Karpas-422 (cell line): ENCODE measurements at regions not wholly inside any gene's neighbourhood (a gene's known extent, or its start where the extent isn't known, plus 50 kb on each side); places are given as distances from the start of the nearest gene placed in this dataset.
A peak's percentile ranks its signal among the peaks of the same experiment; 100 is the strongest.

Source experiments
- DNase-seq: peaks from one replicate; pipeline ENCODE4 v3.0.0-alpha.2; 2015
- H2AFZ ChIP-seq: fragments of 200-600 bp; sonication (generic); 2 replicates; pipeline ENCODE4 v1.6.1; 2014; ENCODE audit warnings: antibody characterized with exemption, low read length, mixed read lengths
- H3K27ac ChIP-seq: fragments of 200-600 bp; sonication (generic); 2 replicates; pipeline ENCODE4 v1.5.1; 2014; ENCODE audit warnings: mild to moderate bottlenecking, low read length, moderate library complexity
- H3K27me3 ChIP-seq: fragments of 200-600 bp; sonication (generic); 2 replicates; pipeline ENCODE4 v1.6.1; 2014; ENCODE audit warnings: low read length, mixed read lengths
- H3K36me3 ChIP-seq: fragments of 200-600 bp; sonication (generic); 2 replicates; pipeline ENCODE4 v1.6.1; 2014; ENCODE audit warnings: low read length, mixed read lengths; ENCODE audit not compliant: insufficient read depth
- H3K4me1 ChIP-seq: fragments of 200-600 bp; sonication (generic); 2 replicates; pipeline ENCODE4 v1.6.1; 2014; ENCODE audit warnings: mild to moderate bottlenecking, low read length, mixed read lengths
- H3K4me2 ChIP-seq: fragments of 200-600 bp; sonication (generic); 2 replicates; pipeline ENCODE4 v1.6.1; 2014; ENCODE audit warnings: low read length, low read depth, mild to moderate bottlenecking; ENCODE audit not compliant: poor library complexity, severe bottlenecking
- H3K4me3 ChIP-seq: fragments of 200-600 bp; sonication (generic); 2 replicates; pipeline ENCODE4 v1.5.1; 2014; ENCODE audit warnings: mild to moderate bottlenecking, antibody characterized with exemption, low read length, mixed read lengths
- H3K79me2 ChIP-seq: fragments of 200-600 bp; sonication (generic); 2 replicates; pipeline ENCODE4 v1.6.1; 2014; ENCODE audit warnings: mild to moderate bottlenecking, low read length, mixed read lengths
- H3K9ac ChIP-seq: fragments of 200-600 bp; sonication (generic); 2 replicates; pipeline ENCODE4 v1.6.0; 2014; ENCODE audit warnings: low read length
- H3K9me2 ChIP-seq: fragments of 200-600 bp; sonication (generic), shearing (Covaris generic); replicated peaks from 2 replicates; pipeline ENCODE4 v1.6.0; 2014; ENCODE audit warnings: mild to moderate bottlenecking, low read length, moderate library complexity; ENCODE audit not compliant: insufficient read depth
- H3K9me3 ChIP-seq: fragments of 300-700, 200-600 bp; sonication (generic); 2 replicates; pipeline ENCODE4 v1.6.1; 2014; ENCODE audit warnings: low read length, mixed read lengths
- H4K20me1 ChIP-seq: fragments of 200-600 bp; sonication (generic); 2 replicates; pipeline ENCODE4 v1.6.1; 2014; ENCODE audit warnings: mild to moderate bottlenecking, antibody characterized with exemption, low read length, low read depth; ENCODE audit not compliant: insufficient read depth

DNA sequence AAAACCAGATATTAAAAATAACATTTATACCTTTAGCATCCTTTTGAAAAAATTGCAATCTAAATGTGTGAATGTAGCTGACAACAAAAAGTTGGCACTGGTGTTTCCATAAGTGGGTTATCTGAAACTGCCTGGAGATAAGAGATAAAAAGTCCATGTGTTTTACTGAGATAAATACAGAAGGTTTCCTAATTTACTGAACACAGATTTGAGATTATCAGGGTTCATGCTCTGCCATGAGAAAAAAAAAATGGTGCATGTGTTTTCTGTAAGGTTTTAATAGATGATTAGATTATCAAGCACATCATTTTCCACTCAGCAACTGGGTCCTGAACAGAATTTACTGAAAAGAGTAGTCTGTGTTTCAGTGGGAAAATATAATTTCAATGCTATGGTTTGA is 326.2 kb upstream of the SLIT2 start:
- no peaks in the 10 kb centered on the region for H3K36me3 ChIP-seq
- no peaks in the 10 kb centered on the region for H4K20me1 ChIP-seq
- no peaks in the 10 kb centered on the region for H3K27me3 ChIP-seq
- H3K9me3 ChIP-seq: peaks cover 17% of the 10 kb centered on the region
- no peak overlapping the region for H3K4me2 ChIP-seq
- no peaks in the 10 kb centered on the region for H3K4me1 ChIP-seq
- DNase-seq: no peak
- no peak overlapping the region for H2AFZ ChIP-seq
- no peaks in the 10 kb centered on the region for H3K79me2 ChIP-seq
- H3K9ac ChIP-seq: no peak overlapping the region
- H3K9me2 ChIP-seq: no peaks in the 10 kb centered on the region
- no peak overlapping the region for H3K4me3 ChIP-seq
- no peak overlapping the region for H3K27ac ChIP-seq

GRCh38 chr4:19924761-19925160 is 326.9 kb upstream of the SLIT2 start:
- Histone ChIP-seq H3K36me3 (no peaks in the 10 kb centered on the region), H3K9me2 (no peaks in the 10 kb centered on the region), H3K9me3 (peaks cover 15% of the 10 kb centered on the region; the same call in 1 of the 2 replicates), H3K79me2 (no peaks in the 10 kb centered on the region), H3K27me3 (no peaks in the 10 kb centered on the region), H4K20me1 (no peaks in the 10 kb centered on the region), H3K9ac (no peak overlapping the region), H3K4me1 (no peaks in the 10 kb centered on the region), H3K4me2 (no peak overlapping the region), H2AFZ (no peak overlapping the region), H3K4me3 (no peak overlapping the region), H3K27ac (no peak overlapping the region)
- no peak for DNase-seq

GRCh38 chr4:19915276-19915675 is 336.4 kb upstream of the SLIT2 start:
- H3K4me1 ChIP-seq: no peaks in the 10 kb centered on the region
- no peaks in the 10 kb centered on the region for H3K79me2 ChIP-seq
- H3K4me3 ChIP-seq: no peak overlapping the region
- H3K4me2 ChIP-seq: no peak overlapping the region
- no peak for DNase-seq
- H3K9me2 ChIP-seq: no peaks in the 10 kb centered on the region
- H3K9ac ChIP-seq: no peak overlapping the region
- no peaks in the 10 kb centered on the region for H4K20me1 ChIP-seq
- H3K27me3 ChIP-seq: no peaks in the 10 kb centered on the region
- peaks cover 5% of the 10 kb centered on the region; the same call in 1 of the 2 replicates for H3K9me3 ChIP-seq
- H2AFZ ChIP-seq: no peak overlapping the region
- no peaks in the 10 kb centered on the region for H3K36me3 ChIP-seq
- no peak overlapping the region for H3K27ac ChIP-seq

GRCh38 chr4:19913650-19914049 is 338.1 kb upstream of the SLIT2 start:
- Histone ChIP-seq H3K4me2 (no peak overlapping the region), H3K9me3 (peaks cover 8% of the 10 kb centered on the region; the same call in 1 of the 2 replicates)
- DNase-seq: no peak

DNA sequence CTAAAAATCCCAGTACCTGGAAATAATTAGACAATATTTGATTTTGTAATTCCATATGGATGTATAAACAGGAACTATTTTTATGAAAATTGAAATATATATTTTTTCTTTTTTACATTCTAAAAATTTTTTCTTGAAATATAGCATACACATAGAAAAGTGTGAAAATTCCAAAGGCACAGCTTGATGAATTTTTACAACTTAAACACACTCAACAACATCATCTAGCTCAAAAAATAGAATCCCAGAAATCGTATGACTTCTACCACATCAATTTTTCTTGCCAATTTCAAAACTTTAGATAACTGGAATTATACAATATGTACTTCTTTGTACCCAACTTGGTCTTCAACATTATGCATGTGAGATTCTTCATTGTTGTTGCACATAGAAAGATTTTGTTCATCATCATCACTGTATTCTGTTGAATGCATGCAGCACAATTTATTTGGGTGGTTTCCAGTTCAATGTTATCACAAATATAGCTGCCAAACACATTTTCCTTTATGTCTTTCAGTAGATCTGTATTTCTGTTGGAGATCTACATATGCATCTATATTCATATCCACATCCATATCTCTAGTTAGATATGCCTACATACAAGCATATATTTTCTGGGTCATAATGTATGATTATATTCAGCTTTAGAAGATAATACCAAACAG is 340.7 kb upstream of the SLIT2 start:
- peaks cover 8% of the 10 kb centered on the region; the same call in 1 of the 2 replicates for H3K9me3 ChIP-seq
- H3K79me2 ChIP-seq: no peaks in the 10 kb centered on the region
- no peaks in the 10 kb centered on the region for H3K9me2 ChIP-seq
- no peaks in the 10 kb centered on the region for H3K36me3 ChIP-seq
- H4K20me1 ChIP-seq: no peaks in the 10 kb centered on the region
- no peak overlapping the region for H2AFZ ChIP-seq
- no peak overlapping the region for H3K9ac ChIP-seq
- H3K4me3 ChIP-seq: no peak overlapping the region
- no peaks in the 10 kb centered on the region for H3K27me3 ChIP-seq
- H3K4me2 ChIP-seq: no peak overlapping the region
- no peaks in the 10 kb centered on the region for H3K4me1 ChIP-seq
- DNase-seq: no peak
- H3K27ac ChIP-seq: no peak overlapping the region

More at GRCh38 chr4:19913650-19914049, 338.1 kb upstream of the SLIT2 start:
- Histone ChIP-seq H3K4me3 (no peak overlapping the region), H3K27me3 (no peaks in the 10 kb centered on the region), H3K4me1 (no peaks in the 10 kb centered on the region), H2AFZ (no peak overlapping the region), H3K27ac (no peak overlapping the region), H3K9me2 (no peaks in the 10 kb centered on the region), H3K36me3 (no peaks in the 10 kb centered on the region), H3K9ac (no peak overlapping the region), H4K20me1 (no peaks in the 10 kb centered on the region), H3K79me2 (no peaks in the 10 kb centered on the region)

DNA sequence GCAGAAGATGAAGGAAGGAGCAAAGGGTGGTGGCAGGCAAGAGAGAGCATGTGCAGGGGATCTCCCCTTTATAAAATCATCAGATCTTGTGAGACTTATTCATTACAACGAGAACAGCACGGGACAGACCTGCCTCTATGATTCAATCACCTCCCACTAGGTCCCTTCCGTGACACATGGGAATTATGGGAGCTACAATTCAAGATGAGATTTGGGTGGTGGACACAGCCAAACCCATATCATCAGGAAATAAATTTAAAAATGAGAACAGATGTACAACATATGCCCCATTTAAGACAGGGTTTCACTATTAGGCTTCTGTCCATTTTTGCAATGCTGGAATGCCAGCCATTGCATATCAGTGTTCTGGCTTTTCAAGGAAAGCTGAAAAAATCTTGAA is 346.7 kb upstream of the SLIT2 start:
- no peaks in the 10 kb centered on the region for H3K36me3 ChIP-seq
- peaks cover 5% of the 10 kb centered on the region; the same call in 1 of the 2 replicates for H3K9me3 ChIP-seq
- no peaks in the 10 kb centered on the region for H3K27me3 ChIP-seq
- H3K27ac ChIP-seq: no peak overlapping the region
- H3K4me2 ChIP-seq: no peak overlapping the region
- no peaks in the 10 kb centered on the region for H4K20me1 ChIP-seq
- no peak overlapping the region for H2AFZ ChIP-seq
- H3K4me3 ChIP-seq: no peak overlapping the region
- no peaks in the 10 kb centered on the region for H3K9me2 ChIP-seq
- no peak overlapping the region for H3K9ac ChIP-seq
- no peak for DNase-seq
- H3K4me1 ChIP-seq: no peaks in the 10 kb centered on the region
- no peaks in the 10 kb centered on the region for H3K79me2 ChIP-seq

DNA sequence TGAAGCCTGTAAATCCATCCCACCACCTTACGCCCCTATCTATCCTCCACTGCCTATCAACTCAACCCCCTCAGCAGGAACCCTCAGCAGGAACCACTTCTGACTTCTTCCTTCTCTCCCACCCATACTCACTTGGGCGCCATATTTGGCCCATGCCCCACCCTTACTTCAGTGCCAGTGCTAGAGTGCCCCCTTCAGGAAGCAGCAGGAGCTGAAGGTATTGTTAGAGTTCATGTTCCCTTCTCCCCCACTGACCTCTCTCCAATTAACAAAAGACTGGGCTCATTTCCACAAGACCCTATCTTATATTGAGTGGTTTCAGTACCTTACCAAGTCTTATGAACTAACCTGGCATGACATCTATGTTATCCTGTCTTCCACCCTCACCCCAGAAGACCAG is 363.1 kb upstream of the SLIT2 start:
- H3K27ac ChIP-seq: no peak overlapping the region
- H3K4me1 ChIP-seq: no peaks in the 10 kb centered on the region
- H2AFZ ChIP-seq: no peak overlapping the region
- no peaks in the 10 kb centered on the region for H3K36me3 ChIP-seq
- H3K27me3 ChIP-seq: no peaks in the 10 kb centered on the region
- no peak overlapping the region for H3K4me3 ChIP-seq
- DNase-seq: peak; percentile 44
- no peaks in the 10 kb centered on the region for H4K20me1 ChIP-seq
- H3K9me3 ChIP-seq: no peaks in the 10 kb centered on the region; the same call in 1 of the 2 replicates
- no peak overlapping the region for H3K4me2 ChIP-seq
- no peaks in the 10 kb centered on the region for H3K9me2 ChIP-seq
- no peaks in the 10 kb centered on the region for H3K79me2 ChIP-seq
- H3K9ac ChIP-seq: no peak overlapping the region

DNA sequence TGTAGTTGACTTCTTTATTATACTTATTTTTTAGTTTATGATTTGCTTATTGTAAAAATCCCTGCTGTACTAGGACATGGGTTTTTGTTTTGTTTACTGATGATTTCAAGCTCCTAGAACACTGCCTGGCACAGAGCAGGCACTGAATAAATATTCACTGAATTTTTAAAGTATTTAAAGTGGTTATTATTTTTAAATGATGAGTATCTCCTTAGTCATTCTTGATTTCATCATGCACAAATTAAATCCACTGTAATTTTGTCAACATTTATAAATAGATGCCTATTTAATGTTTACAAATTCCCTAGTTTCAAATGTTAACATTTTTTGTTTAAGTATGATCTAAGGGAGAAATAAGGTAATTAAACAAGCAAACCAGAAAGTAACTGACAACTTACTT is 367.9 kb upstream of the SLIT2 start:
- no peak overlapping the region for H3K4me2 ChIP-seq
- H3K27me3 ChIP-seq: no peaks in the 10 kb centered on the region
- H3K9ac ChIP-seq: no peak overlapping the region
- H4K20me1 ChIP-seq: no peaks in the 10 kb centered on the region
- no peak overlapping the region for H2AFZ ChIP-seq
- H3K36me3 ChIP-seq: no peaks in the 10 kb centered on the region
- H3K27ac ChIP-seq: no peak overlapping the region
- no peaks in the 10 kb centered on the region for H3K9me2 ChIP-seq
- H3K9me3 ChIP-seq: no peaks in the 10 kb centered on the region; the same call in 1 of the 2 replicates
- no peaks in the 10 kb centered on the region for H3K79me2 ChIP-seq
- no peak for DNase-seq
- H3K4me3 ChIP-seq: no peak overlapping the region
- no peaks in the 10 kb centered on the region for H3K4me1 ChIP-seq
